SH-SY5Y (cell line): ENCODE measurements at regions not wholly inside any gene's neighbourhood (a gene's known extent, or its start where the extent isn't known, plus 50 kb on each side); places are given as distances from the start of the nearest gene placed in this dataset.

Experiments
- GATA2 ChIP-seq: IDR thresholded peaks from 2 replicates; pipeline ENCODE4 v1.6.1; 2011; ENCODE audit warnings: mild to moderate bottlenecking, low read depth, low read length
- GATA3 ChIP-seq: IDR thresholded peaks from 2 replicates; pipeline ENCODE4 v1.6.1; 2011; ENCODE audit warnings: low read depth, mild to moderate bottlenecking, low read length, moderate library complexity

GRCh38 chr2:122218596-122218995, 463.1 kb downstream of the TSN start:
- TF ChIP-seq GATA2 (no peak), GATA3 (no peak)
